C4-2B (cell line): ENCODE measurements at regions not wholly inside any gene's neighbourhood (a gene's known extent, or its start where the extent isn't known, plus 50 kb on each side); places are given as distances from the start of the nearest gene placed in this dataset.

Experiments
- ZFX ChIP-seq: fragments of 450-650 bp; IDR thresholded peaks from 2 replicates; pipeline ENCODE4 v1.6.1; 2017
- TF ChIP-seq, protein P1 (sequence below): fragments of 450-650 bp; conservative IDR thresholded peaks from 2 replicates; pipeline ENCODE4 v1.5.1; 2017; ENCODE audit warnings: mild to moderate bottlenecking

DNA sequence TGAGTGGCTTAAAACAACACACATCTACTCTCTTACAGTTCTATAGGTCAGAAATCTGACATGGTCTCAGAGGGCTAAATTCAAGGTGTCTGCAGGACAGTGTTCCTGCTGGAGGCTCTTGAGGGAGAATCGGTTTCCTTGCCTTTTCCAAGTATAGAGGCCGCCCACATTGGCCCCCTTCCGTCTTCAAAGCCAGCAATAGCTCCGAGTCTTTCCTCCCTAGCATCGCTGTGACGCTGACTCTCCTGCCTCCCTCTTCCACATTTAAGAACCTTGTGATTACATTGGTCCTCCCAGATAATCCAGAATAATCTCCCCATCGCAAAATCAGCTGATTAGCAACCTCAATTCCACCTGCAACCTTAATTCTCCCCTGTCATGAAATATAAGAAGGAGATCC, 81.3 kb upstream of the IER5L start:
- TF ChIP-seq, protein P1, sequence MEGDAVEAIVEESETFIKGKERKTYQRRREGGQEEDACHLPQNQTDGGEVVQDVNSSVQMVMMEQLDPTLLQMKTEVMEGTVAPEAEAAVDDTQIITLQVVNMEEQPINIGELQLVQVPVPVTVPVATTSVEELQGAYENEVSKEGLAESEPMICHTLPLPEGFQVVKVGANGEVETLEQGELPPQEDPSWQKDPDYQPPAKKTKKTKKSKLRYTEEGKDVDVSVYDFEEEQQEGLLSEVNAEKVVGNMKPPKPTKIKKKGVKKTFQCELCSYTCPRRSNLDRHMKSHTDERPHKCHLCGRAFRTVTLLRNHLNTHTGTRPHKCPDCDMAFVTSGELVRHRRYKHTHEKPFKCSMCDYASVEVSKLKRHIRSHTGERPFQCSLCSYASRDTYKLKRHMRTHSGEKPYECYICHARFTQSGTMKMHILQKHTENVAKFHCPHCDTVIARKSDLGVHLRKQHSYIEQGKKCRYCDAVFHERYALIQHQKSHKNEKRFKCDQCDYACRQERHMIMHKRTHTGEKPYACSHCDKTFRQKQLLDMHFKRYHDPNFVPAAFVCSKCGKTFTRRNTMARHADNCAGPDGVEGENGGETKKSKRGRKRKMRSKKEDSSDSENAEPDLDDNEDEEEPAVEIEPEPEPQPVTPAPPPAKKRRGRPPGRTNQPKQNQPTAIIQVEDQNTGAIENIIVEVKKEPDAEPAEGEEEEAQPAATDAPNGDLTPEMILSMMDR = no peak
- TF ChIP-seq ZFX = no peak
